Thymus (tissue), 11 donors: ENCODE measurements at regions not wholly inside any gene's neighbourhood (a gene's known extent, or its start where the extent isn't known, plus 50 kb on each side); places are given as distances from the start of the nearest gene placed in this dataset.

Experiments used
- DNase-seq, 9 donors: peaks; one replicate each; pipeline ENCODE4 v3.0.0-alpha.2; 2013; ENCODE audit warnings: low spot score in 9 of 9, low read depth in 6 of 9, missing footprints in 1 of 9
- H3K27ac ChIP-seq, 2 donors: one replicate each; pipeline ENCODE4 v1.5.1; 2013; ENCODE audit warnings: control low read depth in 1 of 2, low read depth in 1 of 2, low read length in 1 of 2, mild to moderate bottlenecking in 1 of 2, moderate library complexity in 1 of 2
- H3K27me3 ChIP-seq, 2 donors: one replicate each; pipeline ENCODE4 v1.5.1; 2013; ENCODE audit warnings: low read length in 1 of 2; ENCODE audit not compliant: control insufficient read depth in 2 of 2, insufficient read depth in 1 of 2
- H3K36me3 ChIP-seq, 2 donors: one replicate each; pipeline ENCODE4 v1.5.1; 2013; ENCODE audit warnings: low read length in 1 of 2, mild to moderate bottlenecking in 1 of 2, moderate library complexity in 1 of 2; ENCODE audit not compliant: control insufficient read depth in 2 of 2, insufficient read depth in 2 of 2
- H3K4me1 ChIP-seq, 2 donors: one replicate each; pipeline ENCODE4 v1.5.1; 2013; ENCODE audit warnings: low read length in 2 of 2; ENCODE audit not compliant: control insufficient read depth in 2 of 2, insufficient read depth in 2 of 2
- H3K4me3 ChIP-seq, 2 donors: one replicate each; pipeline ENCODE4 v1.5.1; 2013; ENCODE audit warnings: low read length in 2 of 2, control low read depth in 1 of 2, mild to moderate bottlenecking in 1 of 2
- H3K9me3 ChIP-seq, 2 donors: one replicate each; pipeline ENCODE4 v1.5.1; 2013; ENCODE audit warnings: low read length in 1 of 2, mild to moderate bottlenecking in 1 of 2; ENCODE audit not compliant: control insufficient read depth in 2 of 2, insufficient read depth in 1 of 2
- WGBS: extraction: QIAGEN DNeasy Blood & Tissue Kit; methylation state at CpG from one replicate; pipeline ENCODE4 v1.1.7; 2013; 5-methylcytosine and 5-hydroxymethylcytosine counted together
- donor health status: healthy.

DNA sequence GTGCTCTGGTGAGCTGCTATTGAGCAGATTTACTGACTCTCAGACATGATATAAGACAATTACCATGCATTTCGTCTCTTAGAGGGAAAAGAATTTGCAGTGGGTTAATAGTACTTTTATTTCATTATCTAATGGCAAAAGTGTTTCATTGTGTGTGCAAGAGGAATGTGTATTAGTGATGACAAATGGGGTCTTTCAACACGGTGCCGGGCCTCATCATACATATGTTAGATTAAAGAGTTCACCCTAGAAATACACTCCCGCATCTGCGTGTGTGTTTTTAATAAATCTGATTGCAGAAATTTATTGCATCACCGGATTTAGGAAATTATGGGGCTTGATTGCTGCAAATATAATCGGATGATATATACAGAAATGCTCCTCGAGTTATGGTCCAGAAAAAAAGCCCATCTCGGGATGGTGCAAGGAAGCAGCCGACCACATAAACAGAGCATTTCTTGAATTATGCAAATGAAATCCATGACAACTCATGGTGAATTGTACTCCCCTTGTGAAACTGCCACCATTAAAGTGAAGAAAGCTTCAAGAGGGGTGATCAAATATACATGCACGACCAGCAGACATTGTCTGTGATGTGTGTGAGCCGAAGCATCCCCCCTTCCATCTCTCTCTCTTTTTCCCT, 156.0 kb downstream of the PHETA1 start:
- H3K4me3 ChIP-seq, result no peak overlapping the region
- H3K36me3 ChIP-seq, result no peaks in the 10 kb centered on the region
- DNase-seq, result no peak
- H3K4me1 ChIP-seq, result peaks cover 0 to 3% of the 10 kb centered on the region in 2 donors
- H3K27me3 ChIP-seq, result peaks cover 2% of the 10 kb centered on the region in 2 donors
- H3K9me3 ChIP-seq, result no peaks in the 10 kb centered on the region
- 93% methylated on average over 12 of the region's 12 CpGs for WGBS
- no peak overlapping the region for H3K27ac ChIP-seq

GRCh38 chr12:111211910-111212757, 156.8 kb downstream of the PHETA1 start:
- H3K27ac ChIP-seq, result no peak overlapping the region
- 52% methylated on average over 7 of the region's 7 CpGs for WGBS
- no peak overlapping the region for H3K4me3 ChIP-seq
- peaks cover 0 to 3% of the 10 kb centered on the region in 2 donors for H3K4me1 ChIP-seq
- H3K36me3 ChIP-seq, result no peaks in the 10 kb centered on the region
- no peaks in the 10 kb centered on the region for H3K9me3 ChIP-seq
- peaks cover 2% of the 10 kb centered on the region in 2 donors for H3K27me3 ChIP-seq
- DNase-seq, result peak in 8 of 9 donors; percentile 3 to 54 (median 28)

- Histone ChIP-seq H3K4me1 (no peaks in the 10 kb centered on the region), H3K9me3 (no peaks in the 10 kb centered on the region), H3K4me3 (no peak overlapping the region), H3K27me3 (peaks cover 2% of the 10 kb centered on the region in 2 donors), H3K36me3 (no peaks in the 10 kb centered on the region), H3K27ac (no peak overlapping the region)
- DNase-seq, result no peak
- WGBS, result 93% methylated on average over 4 of the region's 4 CpGs
Measured at GRCh38 chr12:111209811-111210210, 159.1 kb downstream of the PHETA1 start.

- 64% methylated on average over 3 of the region's 3 CpGs for WGBS
- Histone ChIP-seq H3K27ac (no peak overlapping the region), H3K27me3 (peaks cover under 1 to 2% of the 10 kb centered on the region in 2 donors)
Measured at GRCh38 chr12:111207761-111208160, 161.1 kb downstream of the PHETA1 start.

GRCh38 chr12:111204788-111205241, 164.1 kb downstream of the PHETA1 start:
- no peaks in the 10 kb centered on the region for H3K9me3 ChIP-seq
- no peaks in the 10 kb centered on the region for H3K36me3 ChIP-seq
- H3K4me1 ChIP-seq, result no peaks in the 10 kb centered on the region
- WGBS, result 90% methylated on average over 15 of the region's 15 CpGs
- no peak for DNase-seq
- no peak overlapping the region for H3K4me3 ChIP-seq
- peaks cover 0 to 19% of the 10 kb centered on the region in 2 donors for H3K27me3 ChIP-seq
- H3K27ac ChIP-seq, result no peak overlapping the region

More at GRCh38 chr12:111207761-111208160, 161.1 kb downstream of the PHETA1 start:
- H3K4me1 ChIP-seq, result no peaks in the 10 kb centered on the region
- H3K4me3 ChIP-seq, result no peak overlapping the region
- H3K36me3 ChIP-seq, result no peaks in the 10 kb centered on the region
- no peak for DNase-seq
- H3K9me3 ChIP-seq, result no peaks in the 10 kb centered on the region

DNA sequence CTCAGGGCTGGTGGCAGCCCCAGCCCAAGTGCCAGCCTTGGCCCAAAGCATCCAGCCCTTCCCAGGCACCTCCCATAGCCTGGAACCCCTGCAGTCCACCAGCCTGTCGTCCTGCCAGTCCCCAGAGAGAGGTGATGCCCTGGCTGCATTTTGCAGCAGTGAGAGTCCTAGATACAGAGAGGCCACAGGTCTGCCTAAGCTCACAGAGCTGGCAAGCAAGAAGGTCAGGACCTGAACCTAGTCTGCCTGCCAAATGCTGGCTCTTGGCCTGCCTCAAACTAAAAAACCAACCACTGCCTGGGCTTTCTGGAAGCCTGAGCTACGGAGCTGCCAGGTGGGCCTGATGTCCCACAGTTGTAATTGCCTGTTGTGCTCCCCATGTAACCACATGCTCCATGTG, 164.9 kb downstream of the PHETA1 start:
- Histone ChIP-seq H3K27ac (no peak overlapping the region), H3K36me3 (no peaks in the 10 kb centered on the region), H3K27me3 (peaks cover 0 to 19% of the 10 kb centered on the region in 2 donors), H3K9me3 (no peaks in the 10 kb centered on the region), H3K4me1 (no peaks in the 10 kb centered on the region), H3K4me3 (no peak overlapping the region)
- DNase-seq, result no peak
- 88% methylated on average over 2 of the region's 2 CpGs for WGBS

GRCh38 chr12:111203446-111203845, 165.4 kb downstream of the PHETA1 start:
- 81% methylated on average over 4 of the region's 4 CpGs for WGBS
- Histone ChIP-seq H3K27ac (no peak overlapping the region), H3K4me3 (no peak overlapping the region), H3K9me3 (no peaks in the 10 kb centered on the region), H3K27me3 (peaks cover 0 to 19% of the 10 kb centered on the region in 2 donors), H3K36me3 (no peaks in the 10 kb centered on the region), H3K4me1 (no peaks in the 10 kb centered on the region)
- no peak for DNase-seq

GRCh38 chr12:111202237-111202915, 166.5 kb downstream of the PHETA1 start:
- DNase-seq, result no peak
- Histone ChIP-seq H3K27me3 (peaks cover 0 to 19% of the 10 kb centered on the region in 2 donors), H3K36me3 (no peaks in the 10 kb centered on the region), H3K27ac (no peak overlapping the region), H3K4me1 (no peaks in the 10 kb centered on the region), H3K9me3 (no peaks in the 10 kb centered on the region), H3K4me3 (no peak overlapping the region)
- 55% methylated on average over 17 of the region's 17 CpGs for WGBS
